ENCODE measurements at regions not wholly inside any gene's neighbourhood (a gene's known extent, or its start where the extent isn't known, plus 50 kb on each side); places are given as distances from the start of the nearest gene placed in this dataset.

GRCh38 chr3:116811754-116812153 is 102.2 kb downstream of the TUSC7 start:
- TF ChIP-seq EZH2 (optimal IDR thresholded peaks at IDR 0.05; ENCODE audit: low read depth, low read length) (no peak), CTCF (IDR thresholded peaks at IDR 0.05; ENCODE audit: low read length) (no peak), EZH2phosphoT487 (IDR thresholded peaks at IDR 0.05; ENCODE audit: low read length) (no peak)

Measured in MM.1S (cell line).